ENCODE measurements at regions not wholly inside any gene's neighbourhood (a gene's known extent, or its start where the extent isn't known, plus 50 kb on each side); places are given as distances from the start of the nearest gene placed in this dataset.

DNA sequence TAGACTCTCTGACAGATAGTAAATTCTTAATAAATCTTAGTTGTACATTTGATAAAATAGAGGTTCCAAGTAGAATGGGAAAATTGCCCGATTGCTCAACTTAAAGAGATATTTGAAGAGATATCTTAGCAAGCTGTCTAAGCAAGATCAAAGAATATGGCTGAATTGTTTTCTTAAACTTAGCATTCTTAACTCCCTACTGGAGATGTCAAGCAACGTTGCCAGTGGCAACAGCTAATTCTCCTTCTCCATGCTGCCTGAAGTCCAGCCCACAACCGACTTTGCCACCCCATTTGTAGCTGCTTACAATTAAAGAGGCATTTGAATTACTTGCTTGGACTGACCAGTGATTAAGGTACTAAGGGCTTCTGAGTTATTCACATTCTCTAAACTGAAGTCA lies 94.4 kb downstream of the FAM181B start:
- H3K4me1 ChIP-seq (ENCODE audit: control insufficient read depth, insufficient read depth, low read length) = no peaks in the 10 kb centered on the region
- in situ Hi-C loops (cut with HindIII; ENCODE audit: low pct_unique_long_range_greater_than_20kb, low sequenced_read_pairs) (no loop called here), intact Hi-C loops (cut with micrococcal nuclease; ENCODE audit: unreplicated experiment) (no loop called here)
- H3K36me3 ChIP-seq (ENCODE audit: control insufficient read depth, insufficient read depth, low read length) = no peaks in the 10 kb centered on the region
- ATAC-seq = no peak
- no peaks in the 10 kb centered on the region for H3K9me3 ChIP-seq (ENCODE audit: control insufficient read depth, insufficient read depth, low read depth, low read length)
- ChIA-PET POLR2A (no interaction called here), CTCF (no interaction called here)
- H3K4me3 ChIP-seq (ENCODE audit: low read depth in 2 of 2, low read length in 2 of 2) = no peak overlapping the region
- no peaks in the 10 kb centered on the region for H3K27me3 ChIP-seq (ENCODE audit: control insufficient read depth, insufficient read depth, low read length)
- TF ChIP-seq POLR2AphosphoS5 (IDR thresholded peaks at IDR 0.05; ENCODE audit: low read depth, low read length) (no peak), SIN3A (IDR thresholded peaks at IDR 0.05; ENCODE audit: borderline replicate concordance, insufficient read depth, low read depth, low read length) (no peak), TCF7L2 (IDR thresholded peaks at IDR 0.05; ENCODE audit: low read depth, low read length) (no peak)
- TF ChIP-seq, protein P1, sequence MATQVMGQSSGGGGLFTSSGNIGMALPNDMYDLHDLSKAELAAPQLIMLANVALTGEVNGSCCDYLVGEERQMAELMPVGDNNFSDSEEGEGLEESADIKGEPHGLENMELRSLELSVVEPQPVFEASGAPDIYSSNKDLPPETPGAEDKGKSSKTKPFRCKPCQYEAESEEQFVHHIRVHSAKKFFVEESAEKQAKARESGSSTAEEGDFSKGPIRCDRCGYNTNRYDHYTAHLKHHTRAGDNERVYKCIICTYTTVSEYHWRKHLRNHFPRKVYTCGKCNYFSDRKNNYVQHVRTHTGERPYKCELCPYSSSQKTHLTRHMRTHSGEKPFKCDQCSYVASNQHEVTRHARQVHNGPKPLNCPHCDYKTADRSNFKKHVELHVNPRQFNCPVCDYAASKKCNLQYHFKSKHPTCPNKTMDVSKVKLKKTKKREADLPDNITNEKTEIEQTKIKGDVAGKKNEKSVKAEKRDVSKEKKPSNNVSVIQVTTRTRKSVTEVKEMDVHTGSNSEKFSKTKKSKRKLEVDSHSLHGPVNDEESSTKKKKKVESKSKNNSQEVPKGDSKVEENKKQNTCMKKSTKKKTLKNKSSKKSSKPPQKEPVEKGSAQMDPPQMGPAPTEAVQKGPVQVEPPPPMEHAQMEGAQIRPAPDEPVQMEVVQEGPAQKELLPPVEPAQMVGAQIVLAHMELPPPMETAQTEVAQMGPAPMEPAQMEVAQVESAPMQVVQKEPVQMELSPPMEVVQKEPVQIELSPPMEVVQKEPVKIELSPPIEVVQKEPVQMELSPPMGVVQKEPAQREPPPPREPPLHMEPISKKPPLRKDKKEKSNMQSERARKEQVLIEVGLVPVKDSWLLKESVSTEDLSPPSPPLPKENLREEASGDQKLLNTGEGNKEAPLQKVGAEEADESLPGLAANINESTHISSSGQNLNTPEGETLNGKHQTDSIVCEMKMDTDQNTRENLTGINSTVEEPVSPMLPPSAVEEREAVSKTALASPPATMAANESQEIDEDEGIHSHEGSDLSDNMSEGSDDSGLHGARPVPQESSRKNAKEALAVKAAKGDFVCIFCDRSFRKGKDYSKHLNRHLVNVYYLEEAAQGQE (IDR thresholded peaks at IDR 0.05; ENCODE audit: insufficient read depth in 1 of 2, low read depth in 2 of 2, low read length in 1 of 2) = no peak
- TF ChIP-seq, protein P2, sequence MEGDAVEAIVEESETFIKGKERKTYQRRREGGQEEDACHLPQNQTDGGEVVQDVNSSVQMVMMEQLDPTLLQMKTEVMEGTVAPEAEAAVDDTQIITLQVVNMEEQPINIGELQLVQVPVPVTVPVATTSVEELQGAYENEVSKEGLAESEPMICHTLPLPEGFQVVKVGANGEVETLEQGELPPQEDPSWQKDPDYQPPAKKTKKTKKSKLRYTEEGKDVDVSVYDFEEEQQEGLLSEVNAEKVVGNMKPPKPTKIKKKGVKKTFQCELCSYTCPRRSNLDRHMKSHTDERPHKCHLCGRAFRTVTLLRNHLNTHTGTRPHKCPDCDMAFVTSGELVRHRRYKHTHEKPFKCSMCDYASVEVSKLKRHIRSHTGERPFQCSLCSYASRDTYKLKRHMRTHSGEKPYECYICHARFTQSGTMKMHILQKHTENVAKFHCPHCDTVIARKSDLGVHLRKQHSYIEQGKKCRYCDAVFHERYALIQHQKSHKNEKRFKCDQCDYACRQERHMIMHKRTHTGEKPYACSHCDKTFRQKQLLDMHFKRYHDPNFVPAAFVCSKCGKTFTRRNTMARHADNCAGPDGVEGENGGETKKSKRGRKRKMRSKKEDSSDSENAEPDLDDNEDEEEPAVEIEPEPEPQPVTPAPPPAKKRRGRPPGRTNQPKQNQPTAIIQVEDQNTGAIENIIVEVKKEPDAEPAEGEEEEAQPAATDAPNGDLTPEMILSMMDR (IDR thresholded peaks at IDR 0.05) = no peak
- BruUV-seq (replicated peaks) = no TSS peak
- no peak overlapping the region for H3K27ac ChIP-seq (ENCODE audit: low read length)
- no peak for DNase-seq (ENCODE audit: low read depth, low spot score)

DNA sequence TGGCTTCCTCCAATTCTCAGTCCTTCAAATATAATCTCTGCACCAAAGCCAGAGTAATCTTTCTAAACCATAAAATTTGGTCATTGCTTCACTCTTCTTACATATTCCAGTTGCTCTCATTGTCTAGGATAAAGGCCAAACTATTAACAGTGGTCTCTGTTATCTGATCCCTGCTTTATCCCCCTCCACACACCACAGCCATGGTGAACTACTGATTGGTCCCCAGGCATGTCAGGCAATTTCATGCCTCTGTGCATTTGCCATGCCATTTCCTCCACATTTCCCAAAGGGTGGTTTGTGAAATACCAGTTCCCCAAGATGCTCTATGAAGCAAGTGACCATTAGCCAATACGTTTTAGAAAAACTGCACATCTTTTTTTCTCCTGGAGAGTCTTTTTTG lies 97.0 kb downstream of the FAM181B start:
- Histone ChIP-seq H3K4me1 (ENCODE audit: control insufficient read depth, insufficient read depth, low read length) (no peaks in the 10 kb centered on the region), H3K4me3 (ENCODE audit: low read depth in 2 of 2, low read length in 2 of 2) (no peak overlapping the region), H3K36me3 (ENCODE audit: control insufficient read depth, insufficient read depth, low read length) (no peaks in the 10 kb centered on the region), H3K27ac (ENCODE audit: low read length) (no peak overlapping the region), H3K27me3 (ENCODE audit: control insufficient read depth, insufficient read depth, low read length) (no peaks in the 10 kb centered on the region), H3K9me3 (ENCODE audit: control insufficient read depth, insufficient read depth, low read depth, low read length) (no peaks in the 10 kb centered on the region)
- ChIA-PET POLR2A (no interaction called here), CTCF (no interaction called here)
- intact Hi-C loops (cut with micrococcal nuclease; ENCODE audit: unreplicated experiment) (no loop called here), in situ Hi-C loops (cut with HindIII; ENCODE audit: low pct_unique_long_range_greater_than_20kb, low sequenced_read_pairs) (no loop called here)
- ATAC-seq (no peak), DNase-seq (ENCODE audit: low read depth, low spot score) (no peak)
- TF ChIP-seq POLR2AphosphoS5 (IDR thresholded peaks at IDR 0.05; ENCODE audit: low read depth, low read length) = no peak
- TF ChIP-seq SIN3A (IDR thresholded peaks at IDR 0.05; ENCODE audit: borderline replicate concordance, insufficient read depth, low read depth, low read length) = no peak
- TF ChIP-seq, protein P2 (IDR thresholded peaks at IDR 0.05) = no peak
- TF ChIP-seq TCF7L2 (IDR thresholded peaks at IDR 0.05; ENCODE audit: low read depth, low read length) = no peak
- BruUV-seq (replicated peaks) = no TSS peak

All from Panc1 (cell line).